Activated T-helper 2 cell treated with anti-CD3 and anti-CD28 coated beads, Interferon-gamma antibody, Interleukin-2, Interleukin-4, amounts not matched to agents 10 μg/mL and 5 μg/mL and 100 μg/mL, durations not matched to agents 14 hours and 24 hours and 36 hours (primary cell): ENCODE measurements at regions not wholly inside any gene's neighbourhood (a gene's known extent, or its start where the extent isn't known, plus 50 kb on each side); places are given as distances from the start of the nearest gene placed in this dataset.

ENCODE experiments used
- DNase-seq: peaks from one replicate; pipeline ENCODE4 v3.0.0; 2021; ENCODE audit warnings: low spot score
- H3K27ac Mint-ChIP-seq: one replicate; pipeline ENCODE4 v1.8.0; 2021; ENCODE audit warnings: mixed read lengths
- H3K27me3 Mint-ChIP-seq: one replicate; pipeline ENCODE4 v1.8.0; 2021; ENCODE audit warnings: low read depth, mixed read lengths
- H3K36me3 Mint-ChIP-seq: one replicate; pipeline ENCODE4 v1.8.0; 2021; ENCODE audit warnings: low read depth, mixed read lengths
- H3K4me1 Mint-ChIP-seq: one replicate; pipeline ENCODE4 v1.8.0; 2021; ENCODE audit warnings: low read depth, mixed read lengths
- H3K4me3 Mint-ChIP-seq: one replicate; pipeline ENCODE4 v1.8.0; 2021; ENCODE audit warnings: low read depth, mild to moderate bottlenecking, moderate library complexity, mixed read lengths
- H3K9me3 Mint-ChIP-seq: one replicate; pipeline ENCODE4 v1.8.0; 2021; ENCODE audit warnings: mixed read lengths
- intact Hi-C: fragments of 100-400 bp; cut with micrococcal nuclease; formaldehyde crosslinking; loops from one replicate; pipeline ENCODE4 v1.15.1; 2023

DNA sequence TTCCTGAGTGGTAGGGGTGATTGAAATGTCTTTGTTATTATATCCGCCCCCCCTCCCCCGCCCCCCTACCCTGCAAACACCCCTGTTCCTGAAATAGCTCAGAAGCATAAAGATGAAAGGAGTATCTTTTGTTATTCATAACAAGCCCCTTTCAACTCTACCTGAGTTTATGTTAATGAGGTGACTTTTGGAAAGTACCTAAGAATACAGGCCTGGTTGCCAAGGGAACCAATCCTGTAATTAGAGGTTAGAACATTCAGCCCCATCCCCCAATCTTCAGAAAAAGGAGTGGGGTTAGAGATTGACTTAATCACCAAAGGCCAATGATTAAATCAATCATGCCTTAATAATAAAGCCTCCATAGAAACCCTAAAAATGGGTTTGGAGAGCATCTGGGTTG lies 979.2 kb upstream of the GJE1 start:
- no peak overlapping the region for H3K4me3 Mint-ChIP-seq
- no peaks in the 10 kb centered on the region for H3K9me3 Mint-ChIP-seq
- H3K27me3 Mint-ChIP-seq: no peaks in the 10 kb centered on the region
- H3K36me3 Mint-ChIP-seq: no peaks in the 10 kb centered on the region
- DNase-seq: no peak
- H3K27ac Mint-ChIP-seq: no peak overlapping the region
- H3K4me1 Mint-ChIP-seq: no peaks in the 10 kb centered on the region
- intact Hi-C loops: no loop called here

DNA sequence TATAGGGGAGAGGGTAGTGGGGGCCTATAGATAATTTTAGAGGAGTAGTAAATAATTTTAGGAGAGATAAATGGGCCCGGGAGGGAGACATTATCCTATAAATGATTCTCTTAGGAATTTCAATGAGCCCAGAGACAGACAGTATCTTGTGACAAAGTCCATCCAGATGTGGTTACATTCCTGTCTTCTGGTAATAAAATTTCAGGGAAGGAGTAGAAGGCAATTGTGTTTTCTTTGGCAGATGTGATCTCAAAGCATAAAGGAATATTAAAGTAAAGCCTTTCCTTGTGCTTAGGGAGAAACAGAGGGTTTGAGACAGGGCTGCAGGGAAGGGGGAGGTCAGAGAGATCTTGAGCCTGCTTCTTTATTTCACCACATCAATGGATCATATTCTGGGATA lies 979.8 kb upstream of the GJE1 start:
- no peaks in the 10 kb centered on the region for H3K27me3 Mint-ChIP-seq
- H3K4me3 Mint-ChIP-seq: no peak overlapping the region
- no peaks in the 10 kb centered on the region for H3K9me3 Mint-ChIP-seq
- no peak for DNase-seq
- no peaks in the 10 kb centered on the region for H3K4me1 Mint-ChIP-seq
- no peak overlapping the region for H3K27ac Mint-ChIP-seq
- no peaks in the 10 kb centered on the region for H3K36me3 Mint-ChIP-seq
- intact Hi-C loops: no loop called here

DNA sequence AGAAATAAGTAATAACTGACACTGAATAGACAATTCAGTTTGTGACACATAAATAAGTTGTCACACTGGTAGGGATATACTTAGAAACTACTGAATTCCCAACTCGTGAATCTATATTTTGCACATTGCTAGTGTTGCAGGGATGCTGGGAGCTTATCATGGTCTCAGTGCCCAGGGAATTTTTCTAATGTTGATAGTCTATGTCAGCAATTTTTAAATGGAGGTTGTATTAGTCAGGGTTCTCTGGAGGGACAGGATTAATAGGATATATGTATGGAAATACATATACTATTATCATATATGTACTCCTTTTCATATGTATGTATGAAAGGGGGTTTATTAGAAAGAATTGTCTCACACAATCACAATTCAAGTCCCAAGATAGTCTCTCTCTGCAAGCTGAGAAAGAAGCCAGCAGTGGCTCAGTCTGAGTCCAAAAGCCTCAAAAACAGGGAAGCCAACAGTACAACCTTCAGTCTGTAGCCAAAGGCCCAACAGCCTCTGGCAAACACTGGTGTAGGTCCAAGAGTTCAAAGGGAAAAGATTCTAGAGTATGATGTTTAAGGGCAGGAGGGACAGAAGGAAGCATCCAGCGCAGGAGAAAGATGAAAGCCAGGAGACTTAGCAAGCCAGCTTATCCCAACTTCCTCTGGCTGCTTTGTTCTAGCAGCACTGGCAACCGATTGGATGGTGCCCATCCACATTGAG lies 980.9 kb upstream of the GJE1 start:
- Mint-ChIP-seq H3K27ac (no peak overlapping the region), H3K4me1 (no peaks in the 10 kb centered on the region)
- intact Hi-C loops: no loop called here

DNA sequence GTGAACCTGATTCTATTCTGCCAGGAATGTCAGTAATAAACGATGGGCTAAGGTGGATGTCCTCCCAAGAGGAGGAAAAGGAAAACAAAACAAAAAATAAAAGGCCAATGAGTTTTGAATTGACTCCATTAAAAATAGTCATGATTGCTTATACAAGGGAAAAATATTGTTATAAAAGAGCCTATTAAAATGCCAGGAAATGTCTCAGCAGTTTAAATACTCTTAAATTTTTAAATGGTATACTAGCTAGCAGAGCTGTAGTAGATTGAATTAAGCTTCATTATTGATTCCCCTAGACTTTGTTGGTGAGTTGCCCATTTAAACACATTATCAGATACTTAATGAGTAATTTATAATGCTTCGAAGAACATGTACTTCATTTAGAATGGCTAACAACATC lies 990.9 kb upstream of the GJE1 start:
- H3K27me3 Mint-ChIP-seq: no peaks in the 10 kb centered on the region
- no peak overlapping the region for H3K27ac Mint-ChIP-seq
- H3K4me3 Mint-ChIP-seq: no peak overlapping the region
- H3K4me1 Mint-ChIP-seq: no peaks in the 10 kb centered on the region
- intact Hi-C loops: no loop called here
- no peaks in the 10 kb centered on the region for H3K36me3 Mint-ChIP-seq
- H3K9me3 Mint-ChIP-seq: no peaks in the 10 kb centered on the region
- DNase-seq: no peak

More for the DNA sequence above, 980.9 kb upstream of the GJE1 start:
- no peak for DNase-seq
- H3K4me3 Mint-ChIP-seq: no peak overlapping the region
- H3K9me3 Mint-ChIP-seq: no peaks in the 10 kb centered on the region
- no peaks in the 10 kb centered on the region for H3K27me3 Mint-ChIP-seq
- H3K36me3 Mint-ChIP-seq: no peaks in the 10 kb centered on the region

DNA sequence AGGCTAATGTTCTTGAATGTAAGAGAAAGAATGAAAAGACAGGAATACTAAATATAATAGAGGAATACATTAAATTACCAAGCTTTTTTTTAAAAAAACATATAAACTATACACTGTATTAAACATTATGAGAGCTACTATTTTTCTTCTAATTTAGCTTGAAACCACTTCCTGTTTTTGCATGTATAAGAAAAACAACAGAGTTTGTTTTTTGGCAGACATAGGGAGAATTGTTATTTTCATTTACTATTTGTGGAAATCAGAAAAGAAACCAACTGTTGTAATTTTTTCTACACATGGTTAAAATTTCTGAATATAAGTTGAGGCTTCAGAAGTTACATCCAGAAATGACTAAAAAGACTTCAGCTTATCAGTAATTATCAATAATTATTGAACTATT lies 991.8 kb upstream of the GJE1 start:
- Mint-ChIP-seq H3K9me3 (no peaks in the 10 kb centered on the region), H3K4me3 (no peak overlapping the region), H3K36me3 (no peaks in the 10 kb centered on the region), H3K27ac (no peak overlapping the region), H3K27me3 (no peaks in the 10 kb centered on the region), H3K4me1 (no peaks in the 10 kb centered on the region)
- no peak for DNase-seq
- intact Hi-C loops: no loop called here

DNA sequence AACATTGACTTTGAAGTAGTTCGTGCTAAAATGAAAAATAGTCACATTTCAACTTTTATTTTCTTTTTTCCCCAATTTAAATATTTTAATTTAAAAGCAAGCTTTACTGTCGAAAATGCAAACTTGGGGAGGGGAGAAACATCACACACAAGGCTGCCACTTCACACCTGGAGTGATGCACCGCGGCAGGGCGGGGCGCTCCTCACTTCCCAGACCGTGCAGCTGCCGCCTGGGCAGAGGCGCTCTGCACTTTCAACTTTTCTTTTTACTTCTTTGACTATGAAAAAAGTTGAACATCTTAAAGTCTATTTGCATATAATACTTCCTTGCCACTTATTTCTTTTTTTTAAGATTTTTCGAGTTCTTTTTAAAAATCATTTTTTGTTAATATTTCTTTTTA lies 993.3 kb upstream of the GJE1 start:
- H3K9me3 Mint-ChIP-seq: no peaks in the 10 kb centered on the region
- H3K4me3 Mint-ChIP-seq: no peak overlapping the region
- no peaks in the 10 kb centered on the region for H3K27me3 Mint-ChIP-seq
- H3K36me3 Mint-ChIP-seq: no peaks in the 10 kb centered on the region
- intact Hi-C loops: no loop called here
- H3K4me1 Mint-ChIP-seq: no peaks in the 10 kb centered on the region
- no peak overlapping the region for H3K27ac Mint-ChIP-seq
- no peak for DNase-seq

DNA sequence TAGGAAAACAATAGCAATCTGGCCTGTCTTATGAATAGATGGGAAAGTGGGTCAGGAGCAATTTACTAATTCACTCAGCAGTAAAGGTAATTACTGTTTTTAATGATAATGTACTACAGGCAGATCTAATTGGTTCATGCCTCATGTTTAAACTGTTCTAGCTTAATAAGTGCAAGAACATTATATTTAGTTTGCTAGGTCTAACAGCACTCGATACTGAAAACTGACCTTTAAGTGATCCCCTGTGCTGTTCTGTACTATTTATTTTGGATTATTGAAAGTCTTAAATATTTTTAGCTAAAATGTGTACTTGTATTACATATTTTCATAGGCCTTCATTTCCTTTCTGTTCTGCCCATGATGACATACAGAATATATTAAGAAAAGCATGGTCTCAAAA lies 998.0 kb upstream of the GJE1 start:
- H3K27ac Mint-ChIP-seq: no peak overlapping the region
- intact Hi-C loops: no loop called here
- H3K36me3 Mint-ChIP-seq: no peaks in the 10 kb centered on the region
- DNase-seq: no peak
- no peaks in the 10 kb centered on the region for H3K4me1 Mint-ChIP-seq
- H3K4me3 Mint-ChIP-seq: no peak overlapping the region
- no peaks in the 10 kb centered on the region for H3K9me3 Mint-ChIP-seq
- H3K27me3 Mint-ChIP-seq: no peaks in the 10 kb centered on the region

DNA sequence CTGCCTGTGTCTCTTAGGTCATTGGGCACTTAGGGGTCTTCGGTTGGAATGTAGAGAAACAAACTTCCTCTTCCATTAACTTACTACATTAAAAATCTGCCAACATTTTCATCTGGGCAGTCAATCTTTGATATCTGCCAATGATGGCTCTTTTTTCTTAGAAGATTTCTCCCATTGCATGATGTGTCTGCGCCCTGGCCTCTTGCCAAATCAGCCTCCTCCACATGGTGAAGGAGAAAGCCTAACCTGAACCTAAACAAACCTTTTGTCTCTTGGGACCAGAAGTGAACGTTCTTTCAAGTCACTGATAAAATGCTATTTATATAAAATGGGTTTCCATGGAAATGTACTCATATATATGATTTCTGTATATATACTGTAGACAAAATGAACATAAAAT lies 998.9 kb upstream of the GJE1 start:
- Mint-ChIP-seq H3K27me3 (no peaks in the 10 kb centered on the region), H3K4me1 (no peaks in the 10 kb centered on the region), H3K27ac (no peak overlapping the region), H3K36me3 (no peaks in the 10 kb centered on the region), H3K4me3 (no peak overlapping the region), H3K9me3 (no peaks in the 10 kb centered on the region)
- DNase-seq: no peak
- intact Hi-C loops: no loop called here

DNA sequence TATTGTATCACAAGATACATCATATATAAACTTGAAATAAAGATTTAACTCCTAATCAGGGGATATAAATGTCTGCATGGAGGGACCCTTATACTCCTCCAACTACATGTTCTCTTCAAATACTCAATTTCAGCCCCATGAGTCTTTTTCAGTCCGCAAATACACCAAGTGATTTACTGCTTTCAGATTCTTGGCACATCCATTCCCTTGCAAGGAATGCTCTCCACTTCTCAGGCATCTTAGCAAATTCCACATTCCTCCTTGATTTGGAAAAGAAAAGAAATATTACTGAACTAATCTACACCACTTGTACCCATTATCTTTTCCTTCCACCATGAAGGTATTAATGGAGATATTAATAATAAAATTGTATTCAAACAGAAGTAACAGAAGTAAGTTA lies 999.4 kb upstream of the GJE1 start:
- no peak overlapping the region for H3K4me3 Mint-ChIP-seq
- DNase-seq: no peak
- no peaks in the 10 kb centered on the region for H3K36me3 Mint-ChIP-seq
- intact Hi-C loops: no loop called here
- H3K27ac Mint-ChIP-seq: no peak overlapping the region
- H3K4me1 Mint-ChIP-seq: no peaks in the 10 kb centered on the region
- H3K27me3 Mint-ChIP-seq: no peaks in the 10 kb centered on the region
- H3K9me3 Mint-ChIP-seq: no peaks in the 10 kb centered on the region

DNA sequence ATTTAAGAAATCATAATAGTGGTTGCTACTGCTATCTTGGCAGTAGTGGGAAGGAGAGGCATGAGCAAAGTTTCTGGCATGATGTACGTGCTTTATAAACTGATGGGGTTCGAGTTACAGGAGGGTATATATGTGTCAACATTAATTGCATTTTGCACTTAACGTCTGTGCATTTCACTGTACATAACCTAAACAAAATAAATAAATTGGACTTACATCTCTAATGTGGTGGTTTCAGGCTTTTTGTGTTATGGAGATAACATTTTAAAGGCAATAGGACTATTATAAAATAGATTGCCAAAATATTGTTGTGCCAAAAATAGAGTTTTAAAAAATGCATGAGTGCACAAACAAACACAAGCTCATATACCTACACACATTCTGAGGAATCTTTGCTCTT lies 1001.1 kb upstream of the GJE1 start:
- H3K27ac Mint-ChIP-seq: no peak overlapping the region
- no peak overlapping the region for H3K4me3 Mint-ChIP-seq
- H3K36me3 Mint-ChIP-seq: no peaks in the 10 kb centered on the region
- H3K4me1 Mint-ChIP-seq: no peaks in the 10 kb centered on the region
- H3K9me3 Mint-ChIP-seq: no peaks in the 10 kb centered on the region
- intact Hi-C loops: no loop called here
- DNase-seq: no peak
- no peaks in the 10 kb centered on the region for H3K27me3 Mint-ChIP-seq

DNA sequence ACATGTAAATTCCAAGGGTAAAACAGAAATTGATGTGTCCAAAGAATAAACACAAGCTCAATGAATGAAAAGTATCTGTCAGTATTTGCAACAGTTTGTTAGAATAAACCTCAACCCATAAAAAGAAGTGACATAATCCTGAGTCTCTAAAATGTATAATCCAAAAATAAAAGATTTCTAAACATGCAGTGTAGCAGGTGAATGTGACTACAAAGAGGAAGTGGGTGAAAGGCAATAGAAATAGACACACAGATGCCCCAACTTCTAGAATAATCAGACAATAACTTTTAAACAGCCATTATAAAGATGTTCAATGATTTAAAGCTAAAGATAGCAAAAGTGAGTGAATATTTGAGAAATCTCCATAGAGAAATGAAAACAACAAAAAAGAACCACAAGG lies 1009.2 kb upstream of the GJE1 start:
- H3K27ac Mint-ChIP-seq: no peak overlapping the region
- intact Hi-C loops: no loop called here
- no peaks in the 10 kb centered on the region for H3K27me3 Mint-ChIP-seq
- H3K4me3 Mint-ChIP-seq: no peak overlapping the region
- H3K4me1 Mint-ChIP-seq: no peaks in the 10 kb centered on the region
- no peaks in the 10 kb centered on the region for H3K36me3 Mint-ChIP-seq
- no peaks in the 10 kb centered on the region for H3K9me3 Mint-ChIP-seq
- no peak for DNase-seq

DNA sequence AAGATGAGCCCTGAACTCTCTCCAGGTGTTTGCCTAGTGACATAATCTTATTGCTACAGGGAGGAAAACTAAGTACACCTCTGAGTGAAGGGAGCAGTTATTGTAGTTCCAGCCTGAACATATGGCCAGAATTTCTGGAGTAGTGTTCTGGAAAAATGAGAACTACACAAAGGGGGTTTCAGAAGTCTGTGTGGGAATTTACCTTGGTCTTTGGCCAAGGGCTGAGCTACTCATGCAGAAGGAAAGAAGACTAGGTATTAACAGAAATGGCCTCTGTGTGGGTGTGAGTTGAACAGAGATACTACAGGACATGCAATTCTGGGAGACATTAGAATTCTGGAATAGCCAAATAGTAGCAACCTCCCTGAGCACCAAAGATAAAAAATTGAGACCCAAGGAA lies 1009.7 kb upstream of the GJE1 start:
- H3K4me3 Mint-ChIP-seq: no peak overlapping the region

DNA sequence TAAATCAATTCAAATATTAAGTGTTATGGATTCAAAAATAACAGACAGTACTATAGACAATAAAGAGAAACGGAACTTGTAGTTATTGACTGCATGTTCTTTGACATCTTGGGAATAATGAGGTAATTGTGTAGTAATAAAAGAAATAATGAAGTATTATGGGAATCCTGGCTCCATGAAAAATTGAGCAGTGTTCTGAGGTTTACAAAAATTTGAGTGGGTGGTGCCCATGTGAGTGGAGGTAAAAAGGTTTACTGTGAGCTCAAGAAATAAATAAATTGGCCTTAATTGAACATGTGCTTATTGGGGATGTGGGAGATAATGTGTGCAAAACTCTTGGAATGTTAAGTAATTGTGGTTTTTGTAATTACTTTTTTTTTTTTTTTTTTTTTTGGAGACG lies 1013.7 kb upstream of the GJE1 start:
- no peak overlapping the region for H3K27ac Mint-ChIP-seq
- no peaks in the 10 kb centered on the region for H3K4me1 Mint-ChIP-seq
- H3K4me3 Mint-ChIP-seq: no peak overlapping the region
- intact Hi-C loops: no loop called here
- no peaks in the 10 kb centered on the region for H3K36me3 Mint-ChIP-seq
- DNase-seq: no peak
- no peaks in the 10 kb centered on the region for H3K27me3 Mint-ChIP-seq
- no peaks in the 10 kb centered on the region for H3K9me3 Mint-ChIP-seq

More for the DNA sequence above, 1009.7 kb upstream of the GJE1 start:
- H3K27me3 Mint-ChIP-seq: no peaks in the 10 kb centered on the region
- H3K9me3 Mint-ChIP-seq: no peaks in the 10 kb centered on the region
- no peaks in the 10 kb centered on the region for H3K36me3 Mint-ChIP-seq
- H3K4me1 Mint-ChIP-seq: no peaks in the 10 kb centered on the region
- intact Hi-C loops: no loop called here
- DNase-seq: no peak
- no peak overlapping the region for H3K27ac Mint-ChIP-seq

DNA sequence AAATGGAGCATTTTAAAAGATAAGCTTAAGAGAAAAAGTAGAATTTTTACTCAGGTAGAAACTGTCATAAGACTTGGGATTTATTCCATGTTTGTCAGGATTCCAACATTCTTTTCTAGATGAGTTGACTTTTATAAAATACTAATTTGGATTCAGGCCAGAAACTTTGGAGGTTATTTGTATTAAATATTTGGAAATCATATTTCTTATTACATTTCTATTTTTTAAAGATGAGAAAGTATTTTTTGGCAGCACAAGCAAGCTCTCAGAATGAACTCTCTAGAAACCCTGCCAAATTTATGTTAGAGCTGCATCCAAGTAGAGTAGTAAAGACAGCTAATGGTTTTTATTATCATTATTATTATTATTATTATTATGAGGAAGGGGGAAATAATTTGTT lies 1014.9 kb upstream of the GJE1 start:
- Mint-ChIP-seq H3K9me3 (no peaks in the 10 kb centered on the region), H3K27me3 (no peaks in the 10 kb centered on the region), H3K36me3 (no peaks in the 10 kb centered on the region), H3K27ac (no peak overlapping the region), H3K4me1 (no peaks in the 10 kb centered on the region), H3K4me3 (no peak overlapping the region)
- intact Hi-C loops: no loop called here
- DNase-seq: no peak
